Coronary artery (tissue), 2 donors: ENCODE measurements at regions not wholly inside any gene's neighbourhood (a gene's known extent, or its start where the extent isn't known, plus 50 kb on each side); places are given as distances from the start of the nearest gene placed in this dataset.
"Not testable (repeated sequence)": the region's sequence is repeated elsewhere in the genome, so short reads cannot be mapped to it uniquely, and the experiment has no call there.

Experiments
- DNase-seq: peaks from one replicate; pipeline ENCODE4 v3.0.0-alpha.2; 2017; ENCODE audit warnings: low spot score
- H3K27ac ChIP-seq, 2 donors: fragments of 200-600 bp; sonication (generic); one replicate each; pipeline ENCODE4 v1.5.1; 2016 to 2019
- H3K4me3 ChIP-seq: fragments of 200-600 bp; sonication (generic); 2 replicates; pipeline ENCODE4 v1.5.1; 2016; ENCODE audit warnings: mild to moderate bottlenecking, moderate library complexity
- TF ChIP-seq, protein P1 (sequence below): fragments of 200-600 bp; sonication (generic); IDR thresholded peaks from one replicate; pipeline ENCODE4 v1.5.1; 2019; ENCODE audit warnings: antibody characterized with exemption

GRCh38 chr5:56668996-56669395 is 146.4 kb upstream of the MAP3K1 start:
- TF ChIP-seq, protein P1, sequence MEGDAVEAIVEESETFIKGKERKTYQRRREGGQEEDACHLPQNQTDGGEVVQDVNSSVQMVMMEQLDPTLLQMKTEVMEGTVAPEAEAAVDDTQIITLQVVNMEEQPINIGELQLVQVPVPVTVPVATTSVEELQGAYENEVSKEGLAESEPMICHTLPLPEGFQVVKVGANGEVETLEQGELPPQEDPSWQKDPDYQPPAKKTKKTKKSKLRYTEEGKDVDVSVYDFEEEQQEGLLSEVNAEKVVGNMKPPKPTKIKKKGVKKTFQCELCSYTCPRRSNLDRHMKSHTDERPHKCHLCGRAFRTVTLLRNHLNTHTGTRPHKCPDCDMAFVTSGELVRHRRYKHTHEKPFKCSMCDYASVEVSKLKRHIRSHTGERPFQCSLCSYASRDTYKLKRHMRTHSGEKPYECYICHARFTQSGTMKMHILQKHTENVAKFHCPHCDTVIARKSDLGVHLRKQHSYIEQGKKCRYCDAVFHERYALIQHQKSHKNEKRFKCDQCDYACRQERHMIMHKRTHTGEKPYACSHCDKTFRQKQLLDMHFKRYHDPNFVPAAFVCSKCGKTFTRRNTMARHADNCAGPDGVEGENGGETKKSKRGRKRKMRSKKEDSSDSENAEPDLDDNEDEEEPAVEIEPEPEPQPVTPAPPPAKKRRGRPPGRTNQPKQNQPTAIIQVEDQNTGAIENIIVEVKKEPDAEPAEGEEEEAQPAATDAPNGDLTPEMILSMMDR, result no peak
- no peak for DNase-seq
- no peak overlapping the region for H3K4me3 ChIP-seq
- peak overlapping the region in 1 of 2 donors; percentile 2 for H3K27ac ChIP-seq

- H3K27ac ChIP-seq, result no peak overlapping the region
- no peak for DNase-seq
- TF ChIP-seq, protein P1, result no peak
Measured at GRCh38 chr5:56667692-56668091, 147.7 kb upstream of the MAP3K1 start.

GRCh38 chr5:56666901-56667300 is 148.4 kb upstream of the MAP3K1 start:
- DNase-seq, result no peak
- Histone ChIP-seq H3K4me3 (no peak overlapping the region), H3K27ac (no peak overlapping the region)
- TF ChIP-seq, protein P1, result no peak

More at GRCh38 chr5:56667692-56668091, 147.7 kb upstream of the MAP3K1 start:
- H3K4me3 ChIP-seq, result no peak overlapping the region

DNA sequence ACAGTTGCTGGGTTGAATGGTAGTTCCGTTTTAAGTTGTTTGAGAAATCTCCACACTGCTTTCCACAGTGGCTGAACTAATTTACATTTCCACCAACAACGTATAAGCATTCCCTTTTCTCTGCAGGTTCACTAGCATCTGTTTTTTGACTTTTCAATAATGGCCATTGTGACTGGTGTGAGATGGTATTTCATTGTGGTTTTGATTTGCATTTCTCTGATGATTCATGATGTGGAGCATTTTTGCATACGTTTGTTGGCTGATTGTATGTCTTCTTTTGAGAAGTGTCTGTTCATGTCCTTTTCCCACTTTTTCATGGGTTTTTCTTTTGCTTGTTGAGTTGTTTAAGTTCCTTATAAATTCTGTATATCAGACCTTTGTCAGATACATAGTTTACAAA is 150.2 kb upstream of the MAP3K1 start:
- H3K4me3 ChIP-seq, H3K27ac ChIP-seq, DNase-seq: not testable (repeated sequence)

DNA sequence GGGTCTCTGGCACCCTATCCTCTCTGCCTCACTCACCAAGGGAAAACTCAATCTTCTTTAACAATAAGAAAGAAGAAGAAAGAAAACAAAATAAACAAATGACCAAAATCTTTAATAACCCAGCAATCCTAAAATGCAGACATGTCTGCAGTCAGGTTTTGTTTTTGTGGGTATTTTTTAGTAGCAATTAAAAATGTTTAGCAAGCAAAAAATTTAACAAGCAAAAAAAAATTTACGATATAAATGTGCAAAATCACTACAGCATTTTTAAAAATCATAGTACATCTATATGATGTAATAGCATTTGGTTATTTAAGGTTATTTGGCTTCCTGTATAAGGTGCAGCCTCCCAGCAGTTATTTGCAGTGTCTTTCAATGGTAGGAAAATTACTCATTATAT is 151.3 kb upstream of the MAP3K1 start:
- H3K4me3 ChIP-seq, result no peak overlapping the region
- H3K27ac ChIP-seq, result no peak overlapping the region
- TF ChIP-seq, protein P1, result no peak
- no peak for DNase-seq

- H3K4me3 ChIP-seq, result no peak overlapping the region
- no peak for DNase-seq
- TF ChIP-seq, protein P1, result no peak
- H3K27ac ChIP-seq, result no peak overlapping the region
Measured at GRCh38 chr5:56663523-56663922, 151.8 kb upstream of the MAP3K1 start.

- Histone ChIP-seq H3K4me3 (no peak overlapping the region), H3K27ac (no peak overlapping the region)
- no peak for DNase-seq
- TF ChIP-seq, protein P1, result no peak
Measured at GRCh38 chr5:56662893-56663292, 152.5 kb upstream of the MAP3K1 start.

- H3K27ac ChIP-seq, result no peak overlapping the region
- TF ChIP-seq, protein P1, result no peak
- H3K4me3 ChIP-seq, result no peak overlapping the region
- DNase-seq, result no peak
Measured at GRCh38 chr5:56659971-56660370, 155.4 kb upstream of the MAP3K1 start.
